GM19023 (cell line): ENCODE measurements at regions not wholly inside any gene's neighbourhood (a gene's known extent, or its start where the extent isn't known, plus 50 kb on each side); places are given as distances from the start of the nearest gene placed in this dataset.

ENCODE experiments used
- ATAC-seq: cut with Tn5 transposase; IDR thresholded peaks from one replicate; pipeline ENCODE4 v1.9.1; 2021; ENCODE audit warnings: mild to moderate bottlenecking, moderate library complexity; ENCODE audit not compliant: unreplicated experiment

DNA sequence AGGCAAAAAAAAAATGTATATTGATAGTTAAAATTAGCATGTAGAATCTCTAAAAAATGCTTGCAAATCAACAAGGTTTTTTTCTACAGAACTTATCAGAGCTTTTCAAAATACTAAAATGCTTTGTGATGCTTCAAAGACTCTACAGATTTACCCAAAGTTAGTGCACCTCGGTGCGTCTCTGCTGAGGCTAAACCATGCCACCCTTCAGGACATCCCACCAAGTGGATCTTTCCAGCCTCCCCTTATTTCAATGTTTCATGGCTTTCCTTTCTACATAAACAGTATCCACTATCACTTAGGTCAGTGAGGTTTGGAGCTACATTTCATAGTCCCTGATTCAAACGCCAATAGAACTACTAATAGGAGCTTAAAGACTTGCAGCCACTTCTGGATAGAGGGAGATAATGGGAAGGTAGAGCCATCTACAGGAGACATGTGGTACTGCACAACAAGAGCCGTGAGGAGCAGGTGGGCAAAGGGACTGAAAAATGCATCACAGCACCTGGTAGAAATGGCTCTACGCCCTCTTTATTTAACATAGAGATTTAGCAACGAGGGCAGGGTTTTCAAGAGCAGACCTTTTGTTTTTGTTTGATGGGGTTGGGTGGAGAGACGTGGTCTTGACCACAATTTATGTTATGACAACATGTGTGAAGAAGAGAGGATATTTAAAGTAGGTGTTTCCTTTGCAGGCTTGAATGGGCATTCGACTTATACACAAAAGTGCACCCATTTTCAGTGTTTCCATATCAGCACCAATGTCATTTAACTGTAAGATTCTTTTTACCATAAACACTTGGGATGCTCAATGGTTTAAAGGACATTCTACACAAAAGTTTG lies 56.1 kb upstream of the SLC35G4 start:
- ATAC-seq, result peak; percentile 72

DNA sequence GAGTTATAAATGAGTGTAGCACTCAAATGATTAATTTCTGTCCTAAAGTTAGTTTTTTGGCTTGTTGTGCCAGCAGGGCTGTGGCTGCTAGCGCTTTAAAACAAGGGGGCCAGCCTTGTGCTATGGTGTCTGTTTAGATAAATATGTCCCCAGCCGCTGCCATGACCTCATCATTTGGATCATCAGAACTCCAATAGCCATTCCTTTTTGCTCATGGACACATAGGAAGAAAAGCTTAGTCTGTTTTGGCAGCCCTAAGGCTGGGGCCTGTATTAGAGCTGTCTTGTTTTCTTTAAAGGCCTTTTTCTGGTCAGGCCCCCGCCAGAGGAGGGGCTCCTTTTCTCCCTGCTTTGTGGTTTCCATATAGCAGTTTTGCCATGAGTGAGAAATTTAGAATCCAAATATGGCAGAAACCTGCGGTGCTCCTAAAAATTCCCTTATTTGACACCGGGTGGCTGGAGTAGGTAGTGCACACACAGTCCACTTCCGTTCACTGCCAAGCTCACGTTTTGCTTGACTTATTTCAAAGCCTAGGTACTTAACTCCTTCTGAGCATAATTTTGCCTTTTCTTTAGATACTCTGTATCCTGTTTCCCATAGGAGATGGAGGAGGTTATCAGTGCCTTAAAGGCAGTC lies 60.4 kb upstream of the SLC35G4 start:
- ATAC-seq, result no peak

DNA sequence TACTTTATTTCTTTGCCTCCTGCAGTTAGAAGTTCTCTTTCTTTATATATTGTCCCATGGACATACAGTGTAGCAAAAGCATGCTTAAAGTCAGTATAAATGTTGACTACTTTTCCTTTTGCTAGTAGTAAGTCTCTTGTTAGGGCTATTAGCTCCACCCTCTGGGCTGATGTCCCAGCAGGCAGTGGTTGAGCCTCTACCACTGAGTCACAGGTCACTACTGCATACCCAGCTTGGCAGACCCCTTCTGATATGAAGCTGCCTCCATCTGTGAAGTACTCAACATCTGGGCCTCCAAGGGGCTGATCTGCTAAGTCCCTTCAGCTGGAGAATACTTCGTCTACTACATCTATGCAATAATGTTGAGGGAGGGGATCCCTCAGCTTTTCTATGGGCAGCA lies 61.0 kb upstream of the SLC35G4 start:
- ATAC-seq, result no peak

DNA sequence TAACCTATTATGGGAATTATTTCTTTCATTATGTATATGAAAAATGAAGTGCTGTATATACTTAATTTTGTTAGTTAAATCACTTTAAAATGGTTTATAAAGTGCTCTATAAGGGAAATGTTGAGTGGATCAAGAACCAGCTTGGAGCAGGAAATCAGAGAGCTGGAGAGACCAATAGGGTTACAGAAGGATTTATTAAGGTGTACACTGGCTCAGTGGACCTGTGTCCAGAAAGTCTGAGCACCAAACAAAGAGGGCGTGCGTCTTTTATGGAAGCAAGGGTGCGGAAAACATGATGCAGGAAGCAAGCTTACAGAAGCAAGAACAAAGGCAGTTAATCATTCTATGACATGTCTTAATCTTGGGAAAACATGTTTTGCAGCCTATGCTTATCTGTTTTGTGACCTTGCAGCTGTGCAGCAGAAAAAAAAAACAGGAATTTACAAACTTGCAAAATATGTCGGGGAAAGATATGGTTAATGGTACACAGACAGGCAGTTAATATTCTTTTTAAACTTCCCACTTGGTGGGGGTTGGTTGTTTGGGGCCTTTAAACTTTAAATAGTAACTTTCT lies 65.2 kb upstream of the SLC35G4 start:
- ATAC-seq, result no peak

DNA sequence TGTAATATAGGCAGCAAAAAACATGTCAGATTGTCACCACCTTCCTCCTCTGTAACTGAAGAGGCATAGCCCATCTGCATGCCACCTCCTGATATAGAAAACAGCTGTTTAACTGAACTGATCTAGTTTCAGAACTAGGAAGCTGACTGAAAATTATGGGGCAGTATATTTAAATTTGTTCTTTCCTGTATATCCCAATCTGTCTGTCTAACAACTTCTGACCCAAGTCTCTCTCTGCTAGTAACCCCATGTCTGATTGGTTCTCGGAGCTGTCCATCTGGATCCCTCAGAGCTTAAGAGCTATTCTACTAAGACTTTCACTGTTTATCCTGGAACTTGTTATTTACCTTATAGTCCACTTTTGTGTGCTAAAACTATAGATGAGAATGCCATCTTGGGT lies 68.2 kb upstream of the SLC35G4 start:
- no peak for ATAC-seq

DNA sequence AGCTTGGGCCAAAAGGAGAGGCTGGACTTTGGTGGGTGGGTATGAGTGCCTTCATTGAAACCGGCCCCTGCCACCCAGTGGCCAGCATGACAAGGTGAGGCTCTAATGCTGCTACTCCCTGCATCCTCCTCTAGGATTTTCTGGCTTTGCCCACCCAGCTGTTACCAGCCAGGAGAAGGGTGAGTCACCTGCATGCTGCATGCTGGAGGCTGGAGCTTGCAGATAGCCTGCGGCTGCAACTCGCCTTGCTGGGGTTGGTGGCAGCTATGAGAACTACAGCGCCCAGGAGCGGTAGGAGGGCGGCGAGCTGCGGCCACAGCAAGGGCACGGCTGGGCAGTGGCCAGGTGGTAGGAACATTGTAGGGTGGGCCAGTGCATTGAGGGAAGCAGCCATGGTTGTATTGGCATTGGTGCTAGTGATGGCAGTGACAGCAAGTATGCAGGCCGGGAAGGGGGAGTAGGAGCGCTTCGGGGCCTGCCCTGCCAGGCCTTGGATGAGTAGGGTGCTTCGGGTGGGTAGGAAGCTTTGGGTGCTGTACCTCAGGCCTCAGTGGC lies 75.4 kb upstream of the SLC35G4 start:
- no peak for ATAC-seq

DNA sequence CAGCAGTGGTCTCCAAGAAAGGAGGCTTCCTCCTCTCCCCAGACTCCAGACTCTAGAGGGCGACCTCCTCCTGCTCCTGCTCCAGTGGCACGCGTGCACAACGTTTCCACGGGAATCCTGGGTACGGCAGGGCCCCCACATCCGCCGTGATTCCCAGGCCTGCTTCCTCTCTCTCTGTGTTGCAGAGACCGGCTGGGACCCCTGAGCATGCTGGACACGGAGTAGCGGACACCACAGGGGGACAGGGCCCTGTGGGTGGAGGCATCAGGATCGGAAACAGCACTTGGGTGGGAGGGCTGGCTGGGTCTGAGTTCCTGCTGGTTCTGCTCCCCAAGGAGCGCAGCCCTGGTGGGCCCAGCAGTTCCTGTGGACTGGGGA lies 75.9 kb upstream of the SLC35G4 start:
- no peak for ATAC-seq

DNA sequence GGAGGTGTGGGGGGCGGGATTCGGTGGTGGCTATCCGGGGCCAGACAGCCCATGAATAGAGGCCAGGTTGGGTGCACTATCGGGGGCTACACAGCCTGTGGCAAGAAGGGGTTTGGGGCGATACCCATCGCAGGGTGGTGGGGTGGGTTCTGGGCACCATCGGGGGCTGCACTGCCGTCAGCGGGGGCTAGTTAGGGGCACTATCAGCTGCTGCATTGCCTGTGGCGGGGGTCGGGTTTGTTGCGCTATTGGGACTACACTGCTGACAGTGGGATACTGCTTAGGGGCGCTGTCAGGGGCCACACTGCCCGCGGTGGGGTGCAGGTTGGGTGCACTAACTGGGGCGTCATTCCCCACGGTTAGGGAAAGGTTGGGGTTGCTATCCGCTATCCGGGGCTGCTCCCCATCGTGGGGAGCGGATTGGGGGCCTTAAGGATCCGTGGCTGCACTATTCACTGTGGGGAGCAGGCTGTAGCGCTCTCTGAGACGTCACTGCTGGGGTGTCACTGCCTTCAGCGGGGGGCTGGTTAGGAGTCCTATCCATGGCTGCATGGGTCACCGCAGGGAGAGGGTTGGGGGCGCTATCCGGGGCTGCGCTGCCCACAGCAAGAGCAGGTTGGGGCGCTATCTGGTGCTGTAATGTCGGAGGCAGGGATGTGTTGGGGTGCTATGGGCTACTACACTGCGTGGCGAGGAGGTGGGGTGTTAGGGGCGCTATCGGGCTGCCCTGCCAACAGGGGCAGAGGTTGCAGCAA lies 76.5 kb upstream of the SLC35G4 start:
- no peak for ATAC-seq

DNA sequence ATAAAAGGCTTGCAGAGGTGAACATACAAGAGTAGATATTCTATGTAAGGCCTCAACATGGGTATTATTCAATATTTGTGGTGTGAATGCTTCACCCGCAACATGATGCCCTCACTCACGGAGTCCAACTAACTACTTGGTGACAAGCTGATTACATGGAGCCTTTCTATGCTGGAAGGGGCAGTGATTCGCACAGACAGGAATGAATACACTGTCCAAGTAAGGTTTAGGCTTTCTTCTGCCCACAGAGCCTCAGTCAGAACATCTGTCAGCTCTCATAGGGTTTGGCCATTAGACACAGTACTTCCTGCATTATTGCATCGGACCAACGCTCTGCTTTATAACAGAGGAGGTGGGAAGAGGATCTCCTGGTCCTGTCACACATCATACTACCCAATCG lies 80.3 kb upstream of the SLC35G4 start:
- no peak for ATAC-seq

DNA sequence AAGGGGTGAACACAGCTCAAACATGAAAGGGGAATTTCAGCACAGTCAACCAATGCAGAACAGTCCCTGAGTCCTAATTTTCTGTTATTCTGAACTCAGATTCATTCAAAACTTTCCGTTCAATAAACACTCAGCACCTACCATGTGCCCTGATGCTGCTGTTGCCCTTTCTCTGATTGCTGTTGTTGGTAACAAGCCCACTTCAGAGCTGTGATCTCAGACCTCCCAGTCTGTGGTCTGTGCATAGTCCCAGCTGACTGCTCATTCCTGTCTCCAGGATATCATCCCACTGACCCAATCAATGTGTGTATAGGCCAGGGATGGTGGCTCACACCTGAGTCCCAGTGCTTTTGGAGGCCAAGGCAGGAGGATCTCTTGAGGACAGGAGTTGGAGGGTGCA lies 82.7 kb upstream of the SLC35G4 start:
- no peak for ATAC-seq

DNA sequence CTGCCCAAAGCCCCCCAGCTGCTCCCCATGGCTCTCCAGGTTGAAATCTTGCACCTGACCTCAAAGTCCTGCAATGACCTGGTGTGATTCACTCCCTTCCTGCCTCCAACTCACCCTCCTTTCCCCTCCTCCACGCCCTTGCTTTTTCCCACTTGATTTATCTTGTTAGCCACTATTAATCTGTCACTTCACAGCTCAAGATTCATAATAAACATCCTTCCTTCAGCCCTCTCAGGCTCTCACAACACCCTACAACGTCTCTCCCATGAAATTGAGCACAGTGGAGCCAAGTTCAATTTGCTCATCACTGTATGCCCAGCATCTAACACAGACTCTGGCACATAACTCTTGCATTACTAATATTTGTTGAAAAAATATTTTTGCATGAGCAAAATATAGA lies 85.6 kb upstream of the SLC35G4 start:
- no peak for ATAC-seq

DNA sequence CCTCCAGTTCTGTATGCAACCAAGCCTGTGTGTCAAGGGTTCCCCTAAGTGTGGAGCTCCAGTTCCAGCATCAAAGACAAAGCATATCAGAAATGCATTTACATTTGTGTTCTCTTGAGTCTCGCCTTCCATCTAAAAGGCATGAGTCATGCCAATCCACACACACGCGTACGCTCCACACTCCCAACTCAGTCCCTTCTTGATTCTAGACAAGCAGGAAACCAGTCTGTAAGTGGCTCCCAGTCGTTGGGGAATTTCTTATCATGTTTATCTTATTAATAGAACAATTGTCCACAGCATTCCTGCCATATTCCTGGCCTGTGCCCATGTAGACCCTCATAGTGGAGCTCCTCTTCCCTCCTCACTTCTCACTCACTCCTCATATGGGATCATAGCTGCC lies 86.4 kb upstream of the SLC35G4 start:
- ATAC-seq, result no peak

DNA sequence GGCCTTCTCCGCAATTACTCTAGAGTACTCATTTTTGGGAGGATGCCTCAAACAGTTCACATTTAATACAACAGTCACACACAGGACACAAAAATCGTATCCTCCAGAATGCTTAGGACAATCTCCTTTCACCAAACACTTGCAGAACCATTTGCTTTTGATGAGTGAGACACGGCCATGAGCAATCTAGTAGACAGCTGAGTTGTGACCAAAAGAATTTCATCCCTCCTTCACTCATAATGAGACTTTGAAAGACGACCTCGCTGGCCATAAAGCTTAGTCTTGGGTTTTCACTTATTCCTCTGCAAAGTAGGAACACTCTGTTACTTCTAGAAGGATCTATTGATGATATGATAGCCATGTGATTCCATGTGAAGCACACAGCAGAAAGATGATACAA lies 87.5 kb upstream of the SLC35G4 start:
- no peak for ATAC-seq

DNA sequence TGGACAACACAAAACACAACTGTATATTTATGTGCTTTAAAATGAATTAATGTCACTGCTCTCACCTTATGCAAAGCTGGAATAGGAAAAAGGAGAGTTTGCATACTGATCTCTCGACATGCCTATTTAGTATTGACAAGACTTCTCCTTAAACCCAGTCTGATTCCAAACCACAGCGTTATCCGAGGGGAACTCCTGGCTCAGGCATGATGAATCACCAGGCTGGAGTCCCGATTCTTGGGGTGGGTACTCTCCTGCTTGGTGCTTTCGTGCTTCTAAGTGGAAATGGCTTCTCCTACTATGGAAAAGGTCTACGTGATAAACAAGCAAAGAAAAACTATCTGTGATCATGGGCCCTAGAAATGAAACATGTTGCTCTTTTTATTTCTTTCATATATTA lies 88.9 kb upstream of the SLC35G4 start:
- no peak for ATAC-seq

DNA sequence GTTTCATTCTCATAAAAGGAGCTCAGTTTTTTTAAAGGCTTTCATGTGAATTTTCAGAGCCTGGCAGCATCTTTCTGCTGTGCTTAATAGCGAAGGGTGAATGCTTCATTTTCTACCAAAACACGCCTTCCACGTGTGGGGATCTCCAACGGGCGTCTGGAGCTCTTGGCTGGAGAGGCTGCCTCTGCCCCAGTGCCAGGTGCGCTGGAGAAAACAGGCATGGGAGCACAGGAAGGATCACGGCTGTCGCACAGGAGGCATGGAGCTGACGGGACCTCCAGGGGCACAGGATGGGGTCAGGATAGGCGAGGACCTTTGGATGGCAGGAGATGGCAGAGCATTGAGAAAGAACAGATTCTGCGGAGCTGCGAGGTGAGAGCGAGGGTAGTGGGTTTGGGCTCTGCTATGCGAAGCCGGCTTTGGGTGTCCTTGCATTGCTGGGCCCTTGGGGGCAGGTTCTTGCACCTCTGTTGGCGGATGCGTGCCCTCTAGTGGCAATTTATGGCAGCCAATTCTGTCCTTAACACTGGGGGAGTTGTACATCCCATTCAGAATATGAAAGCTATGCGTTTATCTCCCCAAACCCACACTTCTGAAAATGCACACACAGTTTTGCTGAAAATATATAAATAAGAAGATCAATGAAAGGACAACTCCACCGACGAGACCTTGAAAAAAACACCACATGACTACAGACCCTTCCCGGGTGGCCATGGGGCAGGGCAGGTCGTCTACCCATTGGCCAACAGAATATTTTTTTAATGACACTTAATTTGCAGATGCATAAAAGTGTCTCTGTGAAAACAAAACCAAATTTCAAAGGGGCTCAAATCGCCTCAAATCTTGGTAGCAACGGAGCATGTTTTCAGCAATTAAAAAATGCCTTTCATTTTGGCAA lies 90.4 kb upstream of the SLC35G4 start:
- peak; percentile 84 for ATAC-seq

DNA sequence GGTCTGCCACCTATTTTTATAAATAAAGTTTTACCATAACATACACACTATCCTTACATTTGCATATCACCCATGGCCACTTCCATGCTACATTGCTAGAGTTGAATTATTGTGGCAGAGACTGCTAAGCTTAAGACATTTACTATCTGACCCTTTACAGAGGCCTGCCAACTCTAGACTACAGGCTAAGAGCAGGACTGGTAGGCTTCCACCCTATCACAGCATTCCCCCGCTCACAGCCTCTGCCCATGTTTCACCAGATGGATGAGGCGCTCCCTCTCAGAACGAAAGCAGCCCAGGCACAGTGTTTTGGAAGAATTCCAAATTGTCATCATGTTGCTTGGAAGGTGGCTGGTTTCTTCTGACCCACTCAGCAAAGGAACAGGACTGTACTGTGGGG lies 91.7 kb upstream of the SLC35G4 start:
- no peak for ATAC-seq

DNA sequence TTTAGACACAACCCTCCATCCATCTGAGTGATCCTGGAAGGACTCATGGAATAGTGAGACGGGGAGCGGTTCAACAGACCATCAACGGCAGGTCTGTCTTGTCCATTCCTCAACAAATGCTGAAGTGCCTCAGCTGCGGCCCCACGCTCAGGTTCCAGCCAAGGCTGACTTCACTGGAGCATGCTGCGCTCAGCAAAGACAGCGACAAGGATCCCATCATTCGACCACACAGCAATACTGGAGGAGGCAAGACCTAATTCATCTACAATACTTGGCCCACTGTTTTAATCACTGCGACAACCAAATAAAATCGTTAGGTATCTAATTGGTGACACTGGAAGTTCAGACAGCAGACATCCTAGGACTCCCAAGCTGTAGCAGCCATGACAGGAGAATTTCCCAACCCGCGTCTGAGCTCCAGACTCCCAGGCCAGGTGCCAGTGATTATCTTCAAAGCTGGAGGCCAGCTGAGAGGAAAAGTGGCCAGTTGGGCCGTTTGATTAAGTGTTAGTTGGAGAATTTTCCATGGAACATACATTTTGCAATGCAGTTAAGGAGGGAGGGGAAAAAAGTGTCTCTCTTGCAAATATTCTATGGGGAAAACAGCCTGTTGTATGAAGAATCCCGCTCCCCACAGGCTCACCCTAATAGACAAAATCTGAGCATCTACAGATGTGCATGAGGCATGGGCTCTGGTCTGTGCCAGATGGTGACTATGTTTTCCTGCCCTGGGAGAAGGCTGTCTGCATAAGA lies 92.5 kb upstream of the SLC35G4 start:
- no peak for ATAC-seq

DNA sequence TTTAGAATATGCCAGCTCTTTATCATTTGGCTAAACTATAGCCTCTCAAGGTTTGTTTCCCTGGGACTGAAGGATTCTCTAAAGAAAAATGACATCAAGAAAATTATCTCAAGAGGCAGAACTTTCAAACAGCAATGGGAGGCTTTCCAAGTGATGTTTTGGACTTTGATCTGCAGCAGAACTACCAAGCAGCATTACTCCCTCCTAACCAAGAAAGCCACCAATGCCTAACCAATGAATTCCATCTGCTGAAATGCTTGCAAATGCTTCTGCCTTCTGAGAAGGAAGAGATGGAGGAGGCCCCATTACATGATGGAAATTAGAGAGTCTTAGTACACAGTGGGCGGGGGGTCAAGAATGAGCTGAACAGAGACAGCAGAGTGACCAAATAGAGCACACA lies 95.1 kb upstream of the SLC35G4 start:
- no peak for ATAC-seq
